ENCODE measurements at regions not wholly inside any gene's neighbourhood (a gene's known extent, or its start where the extent isn't known, plus 50 kb on each side); places are given as distances from the start of the nearest gene placed in this dataset.

DNA sequence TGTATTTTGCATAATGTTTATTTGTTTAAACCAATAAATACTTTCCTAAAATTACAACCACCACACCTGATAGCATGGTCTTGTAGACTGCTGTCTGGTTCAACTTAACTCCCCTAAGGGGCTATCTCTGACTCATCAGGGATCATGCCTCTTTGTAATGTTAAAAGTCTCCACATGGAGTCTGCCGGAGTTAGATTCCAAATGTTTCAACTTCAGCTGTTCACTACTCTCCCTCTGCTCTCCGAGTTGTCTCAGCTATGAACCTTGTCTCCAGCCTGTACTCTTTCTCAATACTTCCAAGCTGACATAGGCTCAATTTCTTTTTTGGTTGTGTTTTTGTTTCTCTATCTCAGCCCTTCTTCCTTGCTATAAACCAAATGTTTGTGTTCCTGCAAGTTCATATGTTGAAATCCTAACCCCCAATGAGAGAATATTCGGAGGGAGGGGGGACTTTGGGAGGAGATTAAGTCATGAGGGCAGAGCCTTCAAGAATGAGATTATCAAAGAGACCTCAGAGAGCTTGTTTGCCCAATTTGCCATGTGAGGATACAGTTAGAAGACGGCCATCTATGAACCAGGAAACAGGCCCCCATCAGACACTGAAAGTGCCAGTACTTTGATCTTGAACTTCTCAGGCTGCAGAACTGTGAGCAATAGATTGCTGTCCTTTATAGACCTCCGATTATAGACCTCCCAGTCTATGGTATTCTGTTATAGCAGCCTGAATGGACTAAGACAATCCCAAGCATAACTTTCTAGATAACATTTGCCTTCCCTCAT lies 858.2 kb downstream of the VRK1 start:
- TF ChIP-seq CTCF (conservative IDR thresholded peaks at IDR 0.05; ENCODE audit: low read depth, low read length) = no peak
- no peak for DNase-seq (ENCODE audit: low read depth)
- H3K4me3 ChIP-seq (ENCODE audit: low read depth, low read length) = no peak overlapping the region

DNA sequence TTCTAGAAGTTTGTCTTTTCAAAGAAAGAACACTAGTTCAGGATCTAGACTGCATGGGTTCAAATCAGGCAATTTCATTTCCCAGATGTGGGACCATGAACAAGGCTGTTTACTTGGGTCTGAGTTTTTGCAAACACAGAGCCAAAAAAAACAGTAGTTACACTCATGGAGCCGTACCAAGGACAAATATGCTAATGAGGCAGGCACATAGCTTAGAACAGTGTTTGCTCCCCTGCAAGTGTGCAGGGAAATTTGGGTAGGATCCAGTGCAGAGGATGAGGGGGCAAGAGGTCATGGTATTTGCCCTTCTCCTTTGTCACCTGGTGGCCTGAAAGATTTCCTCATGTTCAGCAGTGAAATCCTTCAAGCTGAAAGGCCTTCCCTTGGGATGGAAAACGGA lies 860.4 kb downstream of the VRK1 start:
- no peak overlapping the region for H3K4me3 ChIP-seq (ENCODE audit: low read depth, low read length)
- DNase-seq (ENCODE audit: low read depth) = no peak
- no peak for TF ChIP-seq CTCF (conservative IDR thresholded peaks at IDR 0.05; ENCODE audit: low read depth, low read length)

DNA sequence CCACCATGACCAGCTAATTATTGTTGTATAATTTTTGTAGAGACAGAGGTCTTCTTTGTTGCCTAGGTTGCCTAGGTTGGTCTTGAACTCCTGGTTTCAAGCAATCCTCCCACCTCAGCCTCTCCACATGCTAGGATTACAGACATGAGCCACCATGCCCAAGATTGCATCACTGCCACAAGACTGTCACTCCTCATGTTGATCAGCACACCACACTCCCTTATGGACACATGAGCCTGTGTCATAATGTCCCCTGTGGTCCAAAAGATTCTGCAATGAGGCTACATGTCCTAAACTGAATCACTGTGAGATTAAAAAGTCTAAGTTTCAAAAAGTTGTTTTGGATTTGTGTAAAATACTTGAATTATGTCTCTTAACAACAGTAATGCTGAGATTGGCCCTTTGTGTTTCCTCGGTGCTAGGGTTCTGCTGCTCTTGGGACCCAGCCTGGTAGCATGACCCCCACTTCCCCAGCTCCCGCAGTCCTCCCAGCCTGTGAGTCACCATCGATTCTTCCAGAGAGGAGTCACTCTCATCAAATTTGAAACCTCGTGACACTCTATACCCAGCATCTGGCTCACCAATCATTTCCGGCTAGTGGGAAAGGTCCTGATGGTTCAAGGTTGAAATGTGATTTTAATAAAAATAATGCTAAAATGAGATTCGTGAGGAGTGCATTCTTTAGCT lies 890.9 kb downstream of the VRK1 start:
- no peak for TF ChIP-seq CTCF (conservative IDR thresholded peaks at IDR 0.05; ENCODE audit: low read depth, low read length)
- no peak overlapping the region for H3K4me3 ChIP-seq (ENCODE audit: low read depth, low read length)
- no peak for DNase-seq (ENCODE audit: low read depth)

DNA sequence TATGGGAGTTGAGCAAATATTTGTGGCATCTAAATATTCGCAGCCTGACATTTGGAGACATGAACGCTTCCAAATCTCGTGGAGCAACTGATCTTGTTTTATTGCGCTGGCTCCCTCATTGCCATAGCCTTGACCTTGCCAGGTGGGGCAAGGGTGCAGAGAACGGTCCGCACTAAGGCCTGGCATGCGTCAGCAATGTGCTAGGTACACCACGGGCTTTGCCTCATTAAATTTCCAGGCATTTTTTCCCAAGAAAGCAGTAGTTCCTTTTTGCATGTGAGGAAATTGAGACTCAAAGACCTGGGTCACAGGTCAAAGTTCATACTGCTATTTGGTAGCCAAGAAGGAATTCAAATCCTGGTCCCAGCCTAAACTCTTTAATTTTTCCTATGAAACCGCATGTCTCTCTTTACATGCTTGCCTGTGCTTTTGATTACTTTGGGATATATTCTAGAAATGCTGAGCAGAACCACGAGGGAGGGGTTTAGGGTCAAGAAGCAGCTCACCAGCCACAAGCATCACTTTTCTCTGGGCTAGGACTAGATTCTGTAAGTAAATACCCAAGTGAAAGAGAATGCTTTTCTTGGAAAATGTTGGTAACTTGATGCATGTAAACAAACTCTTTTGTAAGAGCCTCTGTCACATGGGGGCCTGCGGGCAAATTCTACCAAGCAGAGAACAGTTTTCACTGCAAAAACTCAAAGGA lies 891.6 kb downstream of the VRK1 start:
- DNase-seq (ENCODE audit: low read depth) = no peak
- H3K4me3 ChIP-seq (ENCODE audit: low read depth, low read length) = no peak overlapping the region
- TF ChIP-seq CTCF (conservative IDR thresholded peaks at IDR 0.05; ENCODE audit: low read depth, low read length) = no peak

DNA sequence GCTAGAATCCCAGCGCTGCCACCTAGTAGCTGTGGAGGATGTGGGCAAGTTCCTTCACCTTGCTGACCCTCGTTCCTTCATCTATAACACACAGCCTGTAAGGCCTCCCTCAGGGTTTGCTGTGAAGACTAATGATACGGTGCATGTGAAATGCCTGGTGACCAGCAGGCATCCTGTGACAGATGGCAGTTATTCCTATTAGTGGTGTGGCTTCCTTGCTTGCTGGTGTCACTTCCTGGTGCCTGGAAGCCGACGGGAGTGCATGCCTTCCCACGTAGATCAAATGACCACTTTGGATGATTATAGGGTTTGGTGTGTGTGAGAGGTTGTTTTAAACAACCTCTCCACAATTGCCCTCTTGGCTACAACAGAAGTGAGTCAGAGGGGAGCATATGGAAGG lies 894.9 kb downstream of the VRK1 start:
- H3K4me3 ChIP-seq (ENCODE audit: low read depth, low read length) = no peak overlapping the region
- no peak for TF ChIP-seq CTCF (conservative IDR thresholded peaks at IDR 0.05; ENCODE audit: low read depth, low read length)
- no peak for DNase-seq (ENCODE audit: low read depth)

GRCh38 chr14:97695456-97695981 lies 898.3 kb downstream of the VRK1 start:
- H3K4me3 ChIP-seq (ENCODE audit: low read depth, low read length) = no peak overlapping the region
- no peak for DNase-seq (ENCODE audit: low read depth)
- TF ChIP-seq CTCF (conservative IDR thresholded peaks at IDR 0.05; ENCODE audit: low read depth, low read length) = no peak

Data from choroid plexus epithelial cell (primary cell).